ENCODE measurements at regions not wholly inside any gene's neighbourhood (a gene's known extent, or its start where the extent isn't known, plus 50 kb on each side); places are given as distances from the start of the nearest gene placed in this dataset.
"Not testable (repeated sequence)": the region's sequence is repeated elsewhere in the genome, so short reads cannot be mapped to it uniquely, and the experiment has no call there.

DNA sequence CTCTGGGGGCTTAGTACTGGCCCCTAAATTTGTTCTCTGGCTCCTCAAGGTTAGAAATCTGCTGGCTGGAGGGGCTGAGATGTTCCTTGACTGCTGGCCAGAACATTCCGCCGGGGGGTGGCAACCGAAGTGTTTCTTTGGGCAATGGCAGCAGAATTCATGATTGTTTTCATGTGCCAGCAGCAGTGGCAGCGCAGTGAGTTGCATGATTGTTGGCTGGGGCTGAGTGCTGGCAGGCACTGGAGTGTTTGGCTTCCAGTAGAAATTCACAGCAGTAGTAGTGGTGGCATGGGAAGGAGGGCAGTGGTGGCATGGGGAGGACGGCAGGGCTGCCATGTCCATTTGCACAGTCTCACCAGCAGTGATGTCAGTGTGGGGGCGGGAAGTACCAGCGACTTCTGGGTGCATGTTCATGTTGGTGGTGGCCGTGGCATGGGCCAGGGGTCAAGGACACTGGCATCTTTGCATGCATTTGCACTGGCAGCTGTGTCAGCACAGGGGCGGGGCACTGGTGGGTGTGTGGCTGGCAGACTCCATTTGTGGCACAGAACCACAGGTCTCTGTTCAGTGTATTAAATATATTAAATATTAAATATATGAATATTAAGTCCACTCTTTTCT is 130.6 kb upstream of the CDH7 start:
- Histone ChIP-seq H3K27me3 (ENCODE audit: control insufficient read depth, insufficient read depth) (no peaks in the 10 kb centered on the region), H3K9me3 (ENCODE audit: control insufficient read depth, low read length) (no peaks in the 10 kb centered on the region), H3K27ac (ENCODE audit: low read length) (no peak overlapping the region), H3K4me3 (ENCODE audit: low read length) (no peak overlapping the region), H3K4me1 (ENCODE audit: control insufficient read depth, insufficient read depth, low read length) (no peaks in the 10 kb centered on the region)
- ATAC-seq (no peak), DNase-seq (no peak)
- 88% methylated on average over 9 of the region's 9 CpGs for WGBS
- intact Hi-C loops (cut with DNase I): loop anchor here in 1 of 4 donors (10.0 kb wide), 1 partner anchor 65 kb away; no protein-coding TSS in a partner anchor

- H3K27me3 ChIP-seq (ENCODE audit: control insufficient read depth, insufficient read depth): no peaks in the 10 kb centered on the region
- no peaks in the 10 kb centered on the region for H3K4me1 ChIP-seq (ENCODE audit: control insufficient read depth, insufficient read depth, low read length)
- DNase-seq: no peak
- H3K4me3 ChIP-seq (ENCODE audit: low read length): no peak overlapping the region
- WGBS: 42% methylated on average over 3 of the region's 3 CpGs
- intact Hi-C loops (cut with DNase I): no loop called here
- H3K9me3 ChIP-seq (ENCODE audit: control insufficient read depth, low read length): no peaks in the 10 kb centered on the region
- no peak overlapping the region for H3K27ac ChIP-seq (ENCODE audit: low read length)
- ATAC-seq: no peak
These were observed 139.9 kb upstream of the CDH7 start for GRCh38 chr18:65610939-65611338.

- 83% methylated on average over 1 of the region's 1 CpG for WGBS
- Histone ChIP-seq H3K27ac (ENCODE audit: low read length) (no peak overlapping the region), H3K9me3 (ENCODE audit: control insufficient read depth, low read length) (no peaks in the 10 kb centered on the region), H3K27me3 (ENCODE audit: control insufficient read depth, insufficient read depth) (no peaks in the 10 kb centered on the region), H3K4me3 (ENCODE audit: low read length) (no peak overlapping the region), H3K4me1 (ENCODE audit: control insufficient read depth, insufficient read depth, low read length) (no peaks in the 10 kb centered on the region)
- intact Hi-C loops (cut with DNase I): no loop called here
- DNase-seq (no peak), ATAC-seq (no peak)
These were observed 142.3 kb upstream of the CDH7 start for GRCh38 chr18:65608471-65608870.

GRCh38 chr18:65607161-65607560 is 143.7 kb upstream of the CDH7 start:
- ATAC-seq (no peak), DNase-seq (no peak)
- Histone ChIP-seq H3K4me3 (ENCODE audit: low read length) (no peak overlapping the region), H3K27me3 (ENCODE audit: control insufficient read depth, insufficient read depth) (no peaks in the 10 kb centered on the region), H3K9me3 (ENCODE audit: control insufficient read depth, low read length) (no peaks in the 10 kb centered on the region), H3K27ac (ENCODE audit: low read length) (no peak overlapping the region), H3K4me1 (ENCODE audit: control insufficient read depth, insufficient read depth, low read length) (no peaks in the 10 kb centered on the region)
- intact Hi-C loops (cut with DNase I): no loop called here
- WGBS: 53% methylated on average over 3 of the region's 3 CpGs

GRCh38 chr18:65606551-65607130 is 144.2 kb upstream of the CDH7 start:
- H3K27me3 ChIP-seq (ENCODE audit: control insufficient read depth, insufficient read depth): no peaks in the 10 kb centered on the region
- no peak overlapping the region for H3K27ac ChIP-seq (ENCODE audit: low read length)
- intact Hi-C loops (cut with DNase I): no loop called here
- no peak for DNase-seq
- H3K4me1 ChIP-seq (ENCODE audit: control insufficient read depth, insufficient read depth, low read length): no peaks in the 10 kb centered on the region
- 67% methylated on average over 3 of the region's 3 CpGs for WGBS
- no peak overlapping the region for H3K4me3 ChIP-seq (ENCODE audit: low read length)
- no peaks in the 10 kb centered on the region for H3K9me3 ChIP-seq (ENCODE audit: control insufficient read depth, low read length)
- ATAC-seq: no peak

DNA sequence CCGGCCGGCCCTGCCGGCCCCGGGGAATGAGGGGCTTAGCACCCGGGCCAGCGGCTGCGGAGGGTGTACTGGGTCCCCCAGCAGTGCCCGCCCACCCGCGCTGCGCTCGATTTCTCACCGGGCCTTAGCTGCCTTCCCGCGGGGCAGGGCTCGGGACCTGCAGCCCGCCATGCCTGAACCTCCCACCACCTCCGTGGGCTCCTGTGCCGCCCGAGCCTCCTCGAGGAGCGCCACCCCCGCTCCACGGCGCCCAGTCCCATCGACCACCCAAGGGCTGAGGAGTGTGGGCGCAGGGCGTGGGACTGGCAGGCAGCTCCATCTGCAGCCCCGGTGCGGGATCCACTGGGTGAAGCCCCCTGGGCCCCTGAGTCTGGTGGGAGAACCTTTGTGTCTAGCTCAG is 145.5 kb upstream of the CDH7 start:
- H3K9me3 ChIP-seq (ENCODE audit: control insufficient read depth, low read length); ATAC-seq; H3K4me3 ChIP-seq (ENCODE audit: low read length); intact Hi-C loops (cut with DNase I); H3K27ac ChIP-seq (ENCODE audit: low read length); H3K4me1 ChIP-seq (ENCODE audit: control insufficient read depth, insufficient read depth, low read length); H3K27me3 ChIP-seq (ENCODE audit: control insufficient read depth, insufficient read depth): not testable (repeated sequence)
- peak in 1 of 3 donors; percentile 28 for DNase-seq
- 94% methylated on average over 30 of the region's 30 CpGs for WGBS

- Histone ChIP-seq H3K9me3 (ENCODE audit: control insufficient read depth, low read length) (no peaks in the 10 kb centered on the region), H3K27ac (ENCODE audit: low read length) (no peak overlapping the region), H3K4me3 (ENCODE audit: low read length) (no peak overlapping the region), H3K27me3 (ENCODE audit: control insufficient read depth, insufficient read depth) (no peaks in the 10 kb centered on the region), H3K4me1 (ENCODE audit: control insufficient read depth, insufficient read depth, low read length) (no peaks in the 10 kb centered on the region)
- intact Hi-C loops (cut with DNase I): no loop called here
- ATAC-seq (no peak), DNase-seq (no peak)
- WGBS: 39% methylated on average over 2 of the region's 2 CpGs
These were observed 149.0 kb upstream of the CDH7 start for GRCh38 chr18:65601775-65602174.

DNA sequence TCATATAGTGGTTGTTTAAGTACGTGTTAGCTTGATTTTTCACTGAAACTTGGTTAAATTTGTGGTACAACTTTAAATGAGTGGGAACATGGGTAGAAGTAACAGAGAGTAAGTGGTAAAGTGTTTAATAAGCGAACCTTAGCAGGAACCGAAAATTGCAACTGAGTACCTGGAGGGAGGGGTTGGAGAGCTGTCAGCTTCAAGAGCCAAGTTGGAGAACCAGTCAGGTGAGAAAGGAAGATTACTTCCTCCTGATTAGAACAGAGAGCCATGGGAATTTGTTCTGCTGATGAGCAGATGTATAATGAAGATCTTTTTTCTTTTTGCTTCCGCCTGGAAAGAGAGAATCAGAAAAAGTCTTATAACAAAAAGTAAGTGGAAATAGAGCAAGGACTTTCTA is 158.4 kb upstream of the CDH7 start:
- no peak for ATAC-seq
- H3K27ac ChIP-seq (ENCODE audit: low read length): no peak overlapping the region
- H3K27me3 ChIP-seq (ENCODE audit: control insufficient read depth, insufficient read depth): no peaks in the 10 kb centered on the region
- WGBS: 76% methylated on average over 4 of the region's 4 CpGs
- no peaks in the 10 kb centered on the region for H3K9me3 ChIP-seq (ENCODE audit: control insufficient read depth, low read length)
- DNase-seq: no peak
- intact Hi-C loops (cut with DNase I): no loop called here
- no peak overlapping the region for H3K4me3 ChIP-seq (ENCODE audit: low read length)
- no peaks in the 10 kb centered on the region for H3K4me1 ChIP-seq (ENCODE audit: control insufficient read depth, insufficient read depth, low read length)

DNA sequence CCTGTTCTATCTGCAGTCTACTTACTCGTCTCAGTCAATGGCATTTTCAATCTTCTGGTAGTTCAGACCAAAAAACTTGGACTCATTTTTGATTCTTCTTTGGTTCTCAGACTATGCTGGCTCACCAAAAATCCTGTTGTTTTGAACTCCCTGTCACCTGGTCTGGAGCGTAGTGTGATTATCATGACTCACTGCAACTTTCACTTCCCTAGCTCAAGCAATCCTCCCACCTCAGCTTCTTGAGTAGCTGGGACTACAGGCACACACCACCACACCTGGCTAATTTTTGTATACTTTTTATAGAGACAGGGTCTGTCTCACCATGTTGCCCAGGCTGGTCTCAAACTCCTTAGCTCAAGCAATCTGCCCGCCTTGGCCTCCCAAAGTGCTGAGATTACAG is 163.3 kb upstream of the CDH7 start:
- Histone ChIP-seq H3K27me3 (ENCODE audit: control insufficient read depth, insufficient read depth) (no peaks in the 10 kb centered on the region), H3K9me3 (ENCODE audit: control insufficient read depth, low read length) (no peaks in the 10 kb centered on the region), H3K4me3 (ENCODE audit: low read length) (no peak overlapping the region), H3K27ac (ENCODE audit: low read length) (no peak overlapping the region), H3K4me1 (ENCODE audit: control insufficient read depth, insufficient read depth, low read length) (no peaks in the 10 kb centered on the region)
- intact Hi-C loops (cut with DNase I): no loop called here
- 77% methylated on average over 3 of the region's 3 CpGs for whole genome bisulfite sequencing
- DNase-seq: no peak
- ATAC-seq: no peak

DNA sequence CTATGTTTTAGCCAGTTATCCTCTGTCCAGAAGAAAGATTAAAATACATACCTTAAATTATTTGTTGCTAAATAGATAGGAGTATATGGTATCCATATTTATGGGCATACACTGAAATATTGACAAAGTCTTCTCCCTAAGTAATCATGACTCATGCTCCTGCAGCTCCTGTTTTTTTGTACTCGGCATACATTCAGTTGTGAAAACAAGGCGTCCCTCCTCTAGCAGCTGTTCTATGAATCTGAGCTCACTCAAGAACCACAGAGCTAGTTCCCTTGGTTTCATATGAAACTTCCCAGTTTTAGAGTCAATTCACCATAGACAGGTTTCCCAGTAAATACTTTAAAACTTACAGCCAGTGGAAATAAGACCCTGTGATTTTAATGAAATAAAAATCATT is 168.7 kb upstream of the CDH7 start:
- ATAC-seq; DNase-seq; H3K4me3 ChIP-seq (ENCODE audit: low read length); H3K9me3 ChIP-seq (ENCODE audit: control insufficient read depth, low read length); H3K4me1 ChIP-seq (ENCODE audit: control insufficient read depth, insufficient read depth, low read length); intact Hi-C loops (cut with DNase I); H3K27ac ChIP-seq (ENCODE audit: low read length); H3K27me3 ChIP-seq (ENCODE audit: control insufficient read depth, insufficient read depth): not testable (repeated sequence)
- WGBS: no CpG with 5 or more reads among the region's 2 CpGs

DNA sequence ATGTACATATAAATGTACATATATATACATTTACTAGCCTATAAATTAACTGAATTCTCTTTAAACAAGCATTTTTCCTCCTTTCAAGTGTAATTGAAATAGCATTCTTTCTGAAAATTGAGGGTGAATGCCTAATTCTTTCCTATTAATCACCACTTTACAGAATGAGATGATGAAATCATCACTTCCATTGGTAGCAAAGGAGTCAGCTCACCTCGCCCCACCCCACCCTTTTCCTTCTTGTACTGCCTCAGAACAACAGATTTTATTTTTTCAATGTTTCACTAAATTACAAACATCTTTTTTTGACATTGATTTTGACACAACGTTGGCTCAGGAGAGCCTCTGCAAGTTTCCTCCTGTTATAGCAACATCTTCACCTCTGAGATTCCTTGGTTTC is 181.9 kb upstream of the CDH7 start:
- ATAC-seq (no peak), DNase-seq (no peak)
- 60% methylated on average over 2 of the region's 2 CpGs for WGBS
- H3K4me3 ChIP-seq (ENCODE audit: low read length): no peak overlapping the region
- H3K27ac ChIP-seq (ENCODE audit: low read length): no peak overlapping the region
- intact Hi-C loops (cut with DNase I): no loop called here
- no peaks in the 10 kb centered on the region for H3K4me1 ChIP-seq (ENCODE audit: control insufficient read depth, insufficient read depth, low read length)
- H3K9me3 ChIP-seq (ENCODE audit: control insufficient read depth, low read length): no peaks in the 10 kb centered on the region
- no peaks in the 10 kb centered on the region for H3K27me3 ChIP-seq (ENCODE audit: control insufficient read depth, insufficient read depth)

DNA sequence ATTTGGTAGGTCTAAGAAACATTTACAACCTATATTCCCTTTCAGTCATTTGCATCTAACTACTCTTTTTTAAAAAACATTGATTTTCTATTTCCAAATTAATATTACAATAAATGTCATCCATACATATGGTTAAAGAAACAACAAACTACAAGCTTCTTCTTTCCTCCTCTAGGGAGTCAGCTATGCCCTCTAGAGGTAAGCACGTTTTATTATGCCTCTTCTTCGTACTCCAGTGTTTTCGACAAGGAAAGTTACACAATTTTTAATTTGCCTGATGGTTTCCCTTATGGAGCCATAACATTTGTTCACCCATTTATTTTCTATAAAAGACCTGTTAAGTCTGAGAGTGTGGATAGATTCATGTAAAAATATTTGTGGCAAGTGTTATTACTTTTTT is 183.4 kb upstream of the CDH7 start:
- intact Hi-C loops (cut with DNase I): no loop called here
- no peak overlapping the region for H3K4me3 ChIP-seq (ENCODE audit: low read length)
- H3K27ac ChIP-seq (ENCODE audit: low read length): no peak overlapping the region
- WGBS: 8% methylated on average over 3 of the region's 3 CpGs
- ATAC-seq (no peak), DNase-seq (no peak)
- H3K9me3 ChIP-seq (ENCODE audit: control insufficient read depth, low read length): no peaks in the 10 kb centered on the region
- H3K4me1 ChIP-seq (ENCODE audit: control insufficient read depth, insufficient read depth, low read length): no peaks in the 10 kb centered on the region
- no peaks in the 10 kb centered on the region for H3K27me3 ChIP-seq (ENCODE audit: control insufficient read depth, insufficient read depth)

Data from right cardiac atrium (tissue), 5 donors.